ENCODE measurements at regions not wholly inside any gene's neighbourhood (a gene's known extent, or its start where the extent isn't known, plus 50 kb on each side); places are given as distances from the start of the nearest gene placed in this dataset.

- Mint-ChIP-seq H3K36me3 (peaks cover 7% of the 10 kb centered on the region), H3K9me3 (peaks cover 0 to 11% (median 5%) of the 10 kb centered on the region in 3 donors), H3K27me3 (peaks cover 7% of the 10 kb centered on the region in 2 donors), H3K27ac (no peak overlapping the region), H3K4me3 (no peak overlapping the region), H3K4me1 (peaks cover 11 to 13% (median 12%) of the 10 kb centered on the region in 3 donors)
- ChIA-PET CTCF (interaction anchor here in 1 of 2 donors (0.5 kb wide), 1 partner anchor 37 kb away, joined by 3 read pairs; no protein-coding TSS in a partner anchor), POLR2A (interaction anchor here in 1 of 2 donors (0.6 kb wide), 1 partner anchor 42 kb away, joined by 5 read pairs; no protein-coding TSS in a partner anchor)
- no peak overlapping the region for H3K27ac ChIP-seq (ENCODE audit: low read length)
- no peaks in the 10 kb centered on the region for H3K9me3 ChIP-seq
- ATAC-seq (replicated peaks in 1 of 4) (no peak), DNase-seq (no peak)
- no peaks in the 10 kb centered on the region for H3K36me3 ChIP-seq (ENCODE audit: control insufficient read depth in 2 of 2, extremely low read depth in 1 of 2, insufficient read depth in 1 of 2, low read length in 1 of 2)
- no peaks in the 10 kb centered on the region for H3K4me1 ChIP-seq (ENCODE audit: control insufficient read depth in 1 of 2, extremely low read depth in 1 of 2, insufficient read depth in 2 of 2, low read length in 2 of 2)
- WGBS (ENCODE audit: insufficient coverage): 92% methylated on average over 2 of the region's 4 CpGs
- peaks cover 0 to 18% of the 10 kb centered on the region in 2 experiments for H3K27me3 ChIP-seq (replicated peaks in 1 of 2; ENCODE audit: control insufficient read depth in 2 of 2, extremely low read depth in 1 of 2, insufficient read depth in 2 of 2, low read length in 1 of 2)
- no peak overlapping the region for H3K4me3 ChIP-seq (ENCODE audit: control insufficient read depth in 1 of 2, extremely low read depth in 1 of 2, low read length in 1 of 2)
Measured at GRCh38 chr2:43008388-43008787, 216.0 kb upstream of the HAAO start.

DNA sequence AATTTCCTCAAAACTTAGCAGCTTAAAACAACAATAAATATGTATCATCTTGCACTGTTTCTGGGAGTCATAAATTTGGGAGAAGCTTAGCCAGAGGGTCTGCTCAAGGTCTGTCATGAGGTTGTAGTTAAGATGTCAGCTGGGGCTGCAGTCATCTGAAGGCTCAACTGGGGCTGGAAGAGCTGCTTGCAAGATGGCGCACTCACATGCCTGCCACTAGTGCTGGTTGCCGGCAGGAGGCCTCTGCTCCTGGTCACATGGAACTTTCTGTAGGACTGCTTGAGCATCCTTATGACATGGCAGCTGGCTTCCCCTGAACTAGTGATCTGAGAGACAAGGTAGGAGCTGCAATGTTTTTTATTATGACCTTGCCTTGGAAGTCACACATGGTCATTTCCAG is 215.5 kb upstream of the HAAO start:
- Histone ChIP-seq H3K4me3 (ENCODE audit: control insufficient read depth in 1 of 2, extremely low read depth in 1 of 2, low read length in 1 of 2) (no peak overlapping the region), H3K4me1 (ENCODE audit: control insufficient read depth in 1 of 2, extremely low read depth in 1 of 2, insufficient read depth in 2 of 2, low read length in 2 of 2) (no peaks in the 10 kb centered on the region), H3K9me3 (no peaks in the 10 kb centered on the region), H3K27me3 (replicated peaks in 1 of 2; ENCODE audit: control insufficient read depth in 2 of 2, extremely low read depth in 1 of 2, insufficient read depth in 2 of 2, low read length in 1 of 2) (peaks cover 0 to 18% of the 10 kb centered on the region in 2 experiments), H3K27ac (ENCODE audit: low read length) (no peak overlapping the region), H3K36me3 (ENCODE audit: control insufficient read depth in 2 of 2, extremely low read depth in 1 of 2, insufficient read depth in 1 of 2, low read length in 1 of 2) (no peaks in the 10 kb centered on the region)
- DNase-seq: peak in 1 of 35 experiments; percentile 8
- 100% methylated on average over 2 of the region's 2 CpGs for WGBS (ENCODE audit: insufficient coverage)
- H3K27me3 Mint-ChIP-seq: peaks cover 7% of the 10 kb centered on the region in 2 donors
- H3K27ac Mint-ChIP-seq: no peak overlapping the region
- peaks cover 7% of the 10 kb centered on the region for H3K36me3 Mint-ChIP-seq
- POLR2A ChIA-PET: no interaction called here
- CTCF ChIA-PET: no interaction called here
- peaks cover 0 to 11% (median 5%) of the 10 kb centered on the region in 3 donors for H3K9me3 Mint-ChIP-seq
- peaks cover 11 to 13% (median 12%) of the 10 kb centered on the region in 3 donors for H3K4me1 Mint-ChIP-seq
- ATAC-seq (replicated peaks in 1 of 4): no peak
- H3K4me3 Mint-ChIP-seq: no peak overlapping the region

- H3K4me3 Mint-ChIP-seq: no peak overlapping the region
- H3K36me3 ChIP-seq (ENCODE audit: control insufficient read depth in 2 of 2, extremely low read depth in 1 of 2, insufficient read depth in 1 of 2, low read length in 1 of 2): no peaks in the 10 kb centered on the region
- DNase-seq: peak in 1 of 35 experiments; percentile 15
Measured at GRCh38 chr2:43006834-43007543, 214.6 kb upstream of the HAAO start.

GRCh38 chr2:43005975-43006833 is 213.8 kb upstream of the HAAO start:
- no peaks in the 10 kb centered on the region for H3K36me3 ChIP-seq (ENCODE audit: control insufficient read depth in 2 of 2, extremely low read depth in 1 of 2, insufficient read depth in 1 of 2, low read length in 1 of 2)
- 41% methylated on average over 2 of the region's 13 CpGs for WGBS (ENCODE audit: insufficient coverage)
- ATAC-seq (replicated peaks in 1 of 4) (no peak), DNase-seq (peak in 1 of 35 experiments; percentile 15)
- peaks cover 0 to 18% of the 10 kb centered on the region in 2 experiments for H3K27me3 ChIP-seq (replicated peaks in 1 of 2; ENCODE audit: control insufficient read depth in 2 of 2, extremely low read depth in 1 of 2, insufficient read depth in 2 of 2, low read length in 1 of 2)
- H3K4me3 Mint-ChIP-seq: no peak overlapping the region
- no peaks in the 10 kb centered on the region for H3K4me1 ChIP-seq (ENCODE audit: control insufficient read depth in 1 of 2, extremely low read depth in 1 of 2, insufficient read depth in 2 of 2, low read length in 2 of 2)
- no peaks in the 10 kb centered on the region for H3K9me3 ChIP-seq
- ChIA-PET CTCF (interaction anchor here in 1 of 2 donors (0.7 kb wide), 1 partner anchor 19 kb away, joined by 3 read pairs; no protein-coding TSS in a partner anchor), POLR2A (no interaction called here)
- H3K27ac ChIP-seq (ENCODE audit: low read length): no peak overlapping the region
- no peak overlapping the region for H3K4me3 ChIP-seq (ENCODE audit: control insufficient read depth in 1 of 2, extremely low read depth in 1 of 2, low read length in 1 of 2)
- peaks cover 7% of the 10 kb centered on the region for H3K36me3 Mint-ChIP-seq
- no peak overlapping the region for H3K27ac Mint-ChIP-seq
- H3K4me1 Mint-ChIP-seq: peaks cover 11 to 12% (median 11%) of the 10 kb centered on the region in 3 donors
- H3K27me3 Mint-ChIP-seq: peaks cover 7% of the 10 kb centered on the region in 2 donors
- peaks cover 0 to 11% (median 5%) of the 10 kb centered on the region in 3 donors for H3K9me3 Mint-ChIP-seq

More at GRCh38 chr2:43006834-43007543, 214.6 kb upstream of the HAAO start:
- no peak for ATAC-seq (replicated peaks in 1 of 4)
- 94% methylated on average over 3 of the region's 5 CpGs for WGBS (ENCODE audit: insufficient coverage)
- CTCF ChIA-PET: interaction anchor here in 1 of 2 donors (0.6 kb wide), 1 partner anchor 226 kb away, joined by 3 read pairs; no protein-coding TSS in a partner anchor
- Histone ChIP-seq H3K4me3 (ENCODE audit: control insufficient read depth in 1 of 2, extremely low read depth in 1 of 2, low read length in 1 of 2) (no peak overlapping the region), H3K27me3 (replicated peaks in 1 of 2; ENCODE audit: control insufficient read depth in 2 of 2, extremely low read depth in 1 of 2, insufficient read depth in 2 of 2, low read length in 1 of 2) (peaks cover 0 to 18% of the 10 kb centered on the region in 2 experiments), H3K27ac (ENCODE audit: low read length) (no peak overlapping the region), H3K4me1 (ENCODE audit: control insufficient read depth in 1 of 2, extremely low read depth in 1 of 2, insufficient read depth in 2 of 2, low read length in 2 of 2) (no peaks in the 10 kb centered on the region), H3K9me3 (no peaks in the 10 kb centered on the region)
- no peak overlapping the region for H3K27ac Mint-ChIP-seq
- H3K27me3 Mint-ChIP-seq: peaks cover 7% of the 10 kb centered on the region in 2 donors
- H3K9me3 Mint-ChIP-seq: peaks cover 0 to 11% (median 5%) of the 10 kb centered on the region in 3 donors
- POLR2A ChIA-PET: interaction anchor here in 1 of 2 donors (0.6 kb wide), 1 partner anchor 107 kb away, joined by 3 read pairs; no protein-coding TSS in a partner anchor
- H3K4me1 Mint-ChIP-seq: peaks cover 11 to 13% (median 12%) of the 10 kb centered on the region in 3 donors
- H3K36me3 Mint-ChIP-seq: peaks cover 7% of the 10 kb centered on the region

DNA sequence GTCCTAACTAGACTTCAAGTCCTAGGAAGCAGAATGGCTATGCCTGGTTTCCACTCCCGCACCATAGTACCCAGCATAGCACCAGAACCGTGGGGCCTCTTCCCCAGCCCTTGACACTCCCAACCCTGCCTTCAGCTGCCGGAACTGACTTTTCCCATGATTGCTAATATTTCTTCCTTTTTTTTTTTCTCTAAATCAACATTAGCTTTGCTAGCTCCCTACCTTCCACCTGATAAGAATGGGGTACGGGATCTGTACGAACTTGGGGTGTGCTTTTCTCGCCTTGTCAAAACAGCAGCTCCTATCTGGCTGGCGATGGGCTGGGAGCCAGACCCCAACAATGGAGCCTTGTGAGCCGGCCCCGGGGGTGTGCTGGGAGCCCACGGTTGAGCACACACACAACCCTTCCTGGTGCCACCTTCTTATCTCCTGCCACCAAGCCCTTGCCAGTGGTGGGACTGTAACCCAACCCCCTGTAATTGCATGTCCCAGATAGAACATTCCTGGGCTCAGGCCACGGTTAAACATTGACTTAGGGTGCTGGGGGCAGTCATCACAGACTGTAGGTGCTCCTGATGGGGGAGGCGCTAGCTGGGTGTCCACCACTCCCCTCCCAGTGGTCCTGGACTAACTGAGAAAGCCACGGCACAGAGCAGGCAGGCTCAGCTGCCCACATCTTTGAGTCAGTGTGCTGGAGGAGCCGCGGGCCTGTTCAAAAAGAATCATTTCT is 213.0 kb upstream of the HAAO start:
- Histone ChIP-seq H3K9me3 (no peaks in the 10 kb centered on the region), H3K36me3 (ENCODE audit: control insufficient read depth in 2 of 2, extremely low read depth in 1 of 2, insufficient read depth in 1 of 2, low read length in 1 of 2) (no peaks in the 10 kb centered on the region), H3K27me3 (replicated peaks in 1 of 2; ENCODE audit: control insufficient read depth in 2 of 2, extremely low read depth in 1 of 2, insufficient read depth in 2 of 2, low read length in 1 of 2) (peaks cover 0 to 18% of the 10 kb centered on the region in 2 experiments), H3K4me3 (ENCODE audit: control insufficient read depth in 1 of 2, extremely low read depth in 1 of 2, low read length in 1 of 2) (no peak overlapping the region), H3K4me1 (ENCODE audit: control insufficient read depth in 1 of 2, extremely low read depth in 1 of 2, insufficient read depth in 2 of 2, low read length in 2 of 2) (no peaks in the 10 kb centered on the region), H3K27ac (ENCODE audit: low read length) (no peak overlapping the region)
- WGBS (ENCODE audit: insufficient coverage): 63% methylated on average over 10 of the region's 15 CpGs
- CTCF ChIA-PET: interaction anchor here (0.7 to 0.9 kb wide), 2 partner anchors 20 to 224 kb away, joined by 3 to 7 read pairs; no protein-coding TSS in a partner anchor
- peaks cover 7% of the 10 kb centered on the region for H3K36me3 Mint-ChIP-seq
- POLR2A ChIA-PET: interaction anchor here in 1 of 2 donors (0.6 kb wide), 1 partner anchor 106 kb away, joined by 4 read pairs; no protein-coding TSS in a partner anchor
- H3K27ac Mint-ChIP-seq: no peak overlapping the region
- DNase-seq: peak in 1 of 35 experiments; percentile 13
- no peak overlapping the region for H3K4me3 Mint-ChIP-seq
- H3K9me3 Mint-ChIP-seq: peaks cover 0 to 11% (median 5%) of the 10 kb centered on the region in 3 donors
- H3K27me3 Mint-ChIP-seq: peaks cover 7% of the 10 kb centered on the region in 2 donors
- H3K4me1 Mint-ChIP-seq: peaks cover 3 to 4% (median 3%) of the 10 kb centered on the region in 3 donors
- ATAC-seq (replicated peaks in 1 of 4): no peak

All from T-cell (primary cell).